Ishikawa (cell line): ENCODE measurements at regions not wholly inside any gene's neighbourhood (a gene's known extent, or its start where the extent isn't known, plus 50 kb on each side); places are given as distances from the start of the nearest gene placed in this dataset.

Experiments
- CEBPB ChIP-seq: IDR thresholded peaks from 2 replicates; pipeline ENCODE4 v1.6.1; 2012
- CREB1 ChIP-seq: IDR thresholded peaks from 2 replicates; pipeline ENCODE4 v1.6.1; 2012; ENCODE audit warnings: low read depth
- EGR1 ChIP-seq: IDR thresholded peaks from 2 replicates; pipeline ENCODE4 v1.6.1; 2012
- EP300 ChIP-seq: IDR thresholded peaks from 2 replicates; pipeline ENCODE4 v1.6.1; 2012; ENCODE audit warnings: borderline replicate concordance
- FOXM1 ChIP-seq: IDR thresholded peaks from 2 replicates; pipeline ENCODE4 v1.6.1; 2012; ENCODE audit warnings: low read depth, borderline replicate concordance
- NFIC ChIP-seq: IDR thresholded peaks from 2 replicates; pipeline ENCODE4 v1.6.1; 2012
- RAD21 ChIP-seq: IDR thresholded peaks from 2 replicates; pipeline ENCODE4 v1.6.1; 2012; ENCODE audit warnings: low read depth
- TAF1 ChIP-seq: IDR thresholded peaks from 2 replicates; pipeline ENCODE4 v1.6.1; 2012; ENCODE audit warnings: low read depth, mild to moderate bottlenecking
- TCF12 ChIP-seq: IDR thresholded peaks from 2 replicates; pipeline ENCODE4 v1.6.1; 2012; ENCODE audit warnings: low read depth
- TEAD4 ChIP-seq: IDR thresholded peaks from 2 replicates; pipeline ENCODE4 v1.6.1; 2012
- YY1 ChIP-seq: IDR thresholded peaks from 2 replicates; pipeline ENCODE4 v1.6.1; 2012; ENCODE audit warnings: low read depth
- ZBTB7A ChIP-seq: IDR thresholded peaks from 2 replicates; pipeline ENCODE4 v1.6.1; 2012; ENCODE audit warnings: low read depth
- TF ChIP-seq, protein P1 (sequence below): IDR thresholded peaks from 2 replicates; pipeline ENCODE4 v1.6.1; 2012
- TF ChIP-seq, protein P2 (sequence below): IDR thresholded peaks from 2 replicates; pipeline ENCODE4 v1.6.1; 2012
- TF ChIP-seq, protein P3 (sequence below): IDR thresholded peaks from 2 replicates; pipeline ENCODE4 v1.6.1; 2012; ENCODE audit warnings: low read depth, mild to moderate bottlenecking

DNA sequence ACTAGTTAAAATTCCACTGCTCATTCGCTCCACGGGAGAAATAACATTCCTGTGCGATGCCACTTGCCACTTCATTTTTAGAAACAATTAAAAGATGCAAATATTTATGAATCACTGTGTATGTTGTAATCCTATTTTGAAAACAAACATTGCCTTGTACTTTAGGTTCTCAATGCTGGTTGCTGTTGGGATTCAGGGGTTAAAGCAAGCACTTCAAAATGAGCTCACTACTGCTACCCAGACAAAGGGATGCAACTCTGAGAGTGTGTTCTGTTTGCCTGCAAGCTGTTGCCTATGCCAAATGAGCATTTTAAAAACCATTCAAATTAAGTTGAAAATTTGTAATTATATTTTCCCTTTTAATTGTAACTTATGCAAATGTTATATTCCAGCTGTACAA is 87.5 kb downstream of the RWDD3 start:
- TF ChIP-seq ZBTB7A (no peak), YY1 (no peak), TCF12 (no peak), EGR1 (no peak)
- TF ChIP-seq, protein P1, sequence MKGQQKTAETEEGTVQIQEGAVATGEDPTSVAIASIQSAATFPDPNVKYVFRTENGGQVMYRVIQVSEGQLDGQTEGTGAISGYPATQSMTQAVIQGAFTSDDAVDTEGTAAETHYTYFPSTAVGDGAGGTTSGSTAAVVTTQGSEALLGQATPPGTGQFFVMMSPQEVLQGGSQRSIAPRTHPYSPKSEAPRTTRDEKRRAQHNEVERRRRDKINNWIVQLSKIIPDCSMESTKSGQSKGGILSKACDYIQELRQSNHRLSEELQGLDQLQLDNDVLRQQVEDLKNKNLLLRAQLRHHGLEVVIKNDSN: no peak

DNA sequence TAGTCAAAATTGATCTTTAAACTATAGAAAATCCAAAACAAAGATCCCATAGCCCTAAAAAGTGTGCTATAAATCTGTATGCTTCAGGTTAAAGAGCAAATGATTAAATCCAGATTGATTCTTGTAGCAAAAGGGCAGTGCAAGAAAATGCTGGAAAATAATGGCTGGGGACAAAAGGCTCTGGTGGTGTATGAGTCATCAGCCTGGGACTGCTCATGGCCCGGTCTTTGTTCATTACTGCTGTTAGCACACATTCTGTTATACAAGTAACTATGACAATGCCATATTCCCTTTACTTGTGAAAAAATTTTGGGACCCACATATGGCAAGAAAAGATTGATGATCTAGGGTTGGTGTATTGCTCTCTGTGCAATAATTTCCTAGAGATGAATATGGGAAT is 89.1 kb downstream of the RWDD3 start:
- TF ChIP-seq TAF1: no peak
- no peak for TF ChIP-seq FOXM1
- TF ChIP-seq EGR1: no peak
- TF ChIP-seq TCF12: no peak
- TF ChIP-seq CEBPB: no peak
- TF ChIP-seq NFIC: no peak
- no peak for TF ChIP-seq TEAD4
- no peak for TF ChIP-seq ZBTB7A
- TF ChIP-seq, protein P2, sequence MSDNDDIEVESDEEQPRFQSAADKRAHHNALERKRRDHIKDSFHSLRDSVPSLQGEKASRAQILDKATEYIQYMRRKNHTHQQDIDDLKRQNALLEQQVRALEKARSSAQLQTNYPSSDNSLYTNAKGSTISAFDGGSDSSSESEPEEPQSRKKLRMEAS: no peak

DNA sequence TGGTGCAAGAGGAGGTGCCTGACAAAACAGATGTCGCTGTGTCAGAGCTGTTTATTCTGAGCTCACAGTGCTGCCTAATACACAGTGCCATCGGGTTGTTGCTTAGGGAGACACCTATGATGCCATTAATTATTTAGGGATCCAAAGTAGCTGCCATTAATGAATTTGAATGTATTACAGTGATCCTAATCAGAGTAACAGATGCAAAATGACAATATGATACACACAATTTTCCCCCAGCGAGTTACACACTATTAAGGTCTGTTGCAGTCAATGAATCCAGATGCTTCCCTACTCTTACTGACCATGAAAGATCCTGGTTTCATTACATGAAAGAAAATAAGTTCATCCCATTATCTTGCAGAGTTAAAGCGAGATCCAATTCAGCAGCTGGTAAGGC is 91.3 kb downstream of the RWDD3 start:
- TF ChIP-seq TCF12 (no peak), RAD21 (no peak), EGR1 (no peak), FOXM1 (no peak), TAF1 (no peak), ZBTB7A (no peak), CEBPB (no peak)
- TF ChIP-seq, protein P1: no peak
- TF ChIP-seq, protein P2: no peak

DNA sequence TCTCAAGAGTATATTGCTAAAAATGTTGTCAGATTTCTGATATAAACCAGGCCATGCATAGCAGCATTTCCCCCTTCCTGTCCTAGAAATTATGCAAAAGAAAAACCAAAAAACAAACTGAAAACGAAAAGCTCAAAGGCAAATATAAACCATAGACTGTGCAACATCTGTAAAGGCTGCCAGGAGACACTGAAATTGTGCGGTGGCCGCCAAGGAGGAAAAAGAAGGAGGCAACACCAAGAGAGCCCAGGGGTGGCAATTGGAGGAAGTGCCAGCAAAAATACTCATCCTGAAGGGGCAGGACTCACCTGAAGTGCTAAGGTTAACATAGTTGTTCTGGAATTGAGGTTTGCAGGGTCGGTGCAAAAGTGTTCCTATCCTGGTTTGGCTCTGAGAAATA is 92.0 kb downstream of the RWDD3 start:
- TF ChIP-seq, protein P1: no peak
- no peak for TF ChIP-seq YY1
- no peak for TF ChIP-seq TAF1
- TF ChIP-seq NFIC: no peak
- TF ChIP-seq, protein P2: no peak
- no peak for TF ChIP-seq FOXM1
- TF ChIP-seq, protein P3, sequence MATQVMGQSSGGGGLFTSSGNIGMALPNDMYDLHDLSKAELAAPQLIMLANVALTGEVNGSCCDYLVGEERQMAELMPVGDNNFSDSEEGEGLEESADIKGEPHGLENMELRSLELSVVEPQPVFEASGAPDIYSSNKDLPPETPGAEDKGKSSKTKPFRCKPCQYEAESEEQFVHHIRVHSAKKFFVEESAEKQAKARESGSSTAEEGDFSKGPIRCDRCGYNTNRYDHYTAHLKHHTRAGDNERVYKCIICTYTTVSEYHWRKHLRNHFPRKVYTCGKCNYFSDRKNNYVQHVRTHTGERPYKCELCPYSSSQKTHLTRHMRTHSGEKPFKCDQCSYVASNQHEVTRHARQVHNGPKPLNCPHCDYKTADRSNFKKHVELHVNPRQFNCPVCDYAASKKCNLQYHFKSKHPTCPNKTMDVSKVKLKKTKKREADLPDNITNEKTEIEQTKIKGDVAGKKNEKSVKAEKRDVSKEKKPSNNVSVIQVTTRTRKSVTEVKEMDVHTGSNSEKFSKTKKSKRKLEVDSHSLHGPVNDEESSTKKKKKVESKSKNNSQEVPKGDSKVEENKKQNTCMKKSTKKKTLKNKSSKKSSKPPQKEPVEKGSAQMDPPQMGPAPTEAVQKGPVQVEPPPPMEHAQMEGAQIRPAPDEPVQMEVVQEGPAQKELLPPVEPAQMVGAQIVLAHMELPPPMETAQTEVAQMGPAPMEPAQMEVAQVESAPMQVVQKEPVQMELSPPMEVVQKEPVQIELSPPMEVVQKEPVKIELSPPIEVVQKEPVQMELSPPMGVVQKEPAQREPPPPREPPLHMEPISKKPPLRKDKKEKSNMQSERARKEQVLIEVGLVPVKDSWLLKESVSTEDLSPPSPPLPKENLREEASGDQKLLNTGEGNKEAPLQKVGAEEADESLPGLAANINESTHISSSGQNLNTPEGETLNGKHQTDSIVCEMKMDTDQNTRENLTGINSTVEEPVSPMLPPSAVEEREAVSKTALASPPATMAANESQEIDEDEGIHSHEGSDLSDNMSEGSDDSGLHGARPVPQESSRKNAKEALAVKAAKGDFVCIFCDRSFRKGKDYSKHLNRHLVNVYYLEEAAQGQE: no peak
- TF ChIP-seq TEAD4: no peak
- TF ChIP-seq TCF12: no peak
- no peak for TF ChIP-seq CEBPB
- no peak for TF ChIP-seq ZBTB7A
- TF ChIP-seq EP300: no peak
- TF ChIP-seq EGR1: no peak
- TF ChIP-seq CREB1: no peak
- TF ChIP-seq RAD21: no peak

DNA sequence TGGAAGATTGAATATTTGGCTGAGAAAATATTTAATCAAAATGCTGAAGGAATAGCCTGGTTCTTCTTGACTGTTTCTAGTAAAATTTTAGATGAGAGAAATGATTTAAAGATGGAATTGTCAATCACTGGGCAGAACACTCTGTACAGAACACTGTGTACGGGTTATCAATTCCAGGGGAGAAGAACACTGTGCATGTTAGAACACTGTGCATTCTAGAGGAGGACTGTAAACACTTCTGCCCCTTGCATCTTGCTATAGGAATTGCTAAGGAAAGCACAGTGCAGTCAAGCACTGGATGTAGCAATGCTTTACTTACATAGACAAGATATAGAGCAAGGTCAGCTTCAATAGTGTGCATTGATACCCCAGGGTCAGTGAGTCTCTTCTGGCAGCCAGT is 98.7 kb downstream of the RWDD3 start:
- TF ChIP-seq NFIC: no peak
- no peak for TF ChIP-seq EGR1
- TF ChIP-seq, protein P2: no peak
- TF ChIP-seq, protein P1: no peak
- no peak for TF ChIP-seq YY1
- no peak for TF ChIP-seq CEBPB
- no peak for TF ChIP-seq RAD21
- TF ChIP-seq ZBTB7A: no peak
- no peak for TF ChIP-seq CREB1
- no peak for TF ChIP-seq TAF1
- TF ChIP-seq, protein P3: no peak
- TF ChIP-seq TCF12: no peak
- TF ChIP-seq EP300: no peak
- TF ChIP-seq TEAD4: no peak
